ENCODE measurements at regions not wholly inside any gene's neighbourhood (a gene's known extent, or its start where the extent isn't known, plus 50 kb on each side); places are given as distances from the start of the nearest gene placed in this dataset.

DNA sequence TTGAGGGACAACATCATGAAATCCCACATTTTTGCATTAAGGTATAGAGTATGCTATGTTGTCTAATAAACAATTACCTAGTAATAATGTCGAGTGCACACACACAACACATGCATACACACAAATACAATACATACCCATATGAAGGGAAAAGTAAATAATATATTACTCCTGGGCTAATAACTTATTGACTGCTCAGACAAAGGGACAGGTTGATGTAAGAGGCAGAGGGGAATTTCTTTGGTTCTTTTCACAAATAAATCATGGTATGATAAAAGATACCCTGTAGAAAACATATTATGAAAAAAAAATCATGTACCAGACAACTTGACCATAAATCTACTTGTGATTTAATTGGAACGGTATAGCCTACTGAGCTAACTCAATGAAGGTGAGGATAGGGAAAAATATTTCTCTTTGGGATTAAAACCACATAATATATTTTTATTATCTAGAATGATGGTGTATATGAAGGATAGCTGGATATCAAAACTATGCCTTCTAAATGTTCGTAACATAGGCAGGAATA lies 398.7 kb upstream of the LRRTM4 start:
- no peak overlapping the region for H3K4me3 ChIP-seq
- H3K9me3 ChIP-seq: no peaks in the 10 kb centered on the region
- no peaks in the 10 kb centered on the region for H3K4me1 ChIP-seq (ENCODE audit: control insufficient read depth in 1 of 2, low read depth in 2 of 2)
- no peaks in the 10 kb centered on the region for H3K36me3 ChIP-seq
- no peaks in the 10 kb centered on the region for H3K27me3 ChIP-seq (replicated peaks; ENCODE audit: insufficient read depth)
- no peak for ATAC-seq (ENCODE audit: insufficient number of reproducible peaks, low FRiP score, low read depth)
- DNase-seq (ENCODE audit: low spot score): no peak
- no peak overlapping the region for H3K27ac ChIP-seq
- TF ChIP-seq, protein P1, sequence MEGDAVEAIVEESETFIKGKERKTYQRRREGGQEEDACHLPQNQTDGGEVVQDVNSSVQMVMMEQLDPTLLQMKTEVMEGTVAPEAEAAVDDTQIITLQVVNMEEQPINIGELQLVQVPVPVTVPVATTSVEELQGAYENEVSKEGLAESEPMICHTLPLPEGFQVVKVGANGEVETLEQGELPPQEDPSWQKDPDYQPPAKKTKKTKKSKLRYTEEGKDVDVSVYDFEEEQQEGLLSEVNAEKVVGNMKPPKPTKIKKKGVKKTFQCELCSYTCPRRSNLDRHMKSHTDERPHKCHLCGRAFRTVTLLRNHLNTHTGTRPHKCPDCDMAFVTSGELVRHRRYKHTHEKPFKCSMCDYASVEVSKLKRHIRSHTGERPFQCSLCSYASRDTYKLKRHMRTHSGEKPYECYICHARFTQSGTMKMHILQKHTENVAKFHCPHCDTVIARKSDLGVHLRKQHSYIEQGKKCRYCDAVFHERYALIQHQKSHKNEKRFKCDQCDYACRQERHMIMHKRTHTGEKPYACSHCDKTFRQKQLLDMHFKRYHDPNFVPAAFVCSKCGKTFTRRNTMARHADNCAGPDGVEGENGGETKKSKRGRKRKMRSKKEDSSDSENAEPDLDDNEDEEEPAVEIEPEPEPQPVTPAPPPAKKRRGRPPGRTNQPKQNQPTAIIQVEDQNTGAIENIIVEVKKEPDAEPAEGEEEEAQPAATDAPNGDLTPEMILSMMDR (IDR thresholded peaks at IDR 0.05): no peak

DNA sequence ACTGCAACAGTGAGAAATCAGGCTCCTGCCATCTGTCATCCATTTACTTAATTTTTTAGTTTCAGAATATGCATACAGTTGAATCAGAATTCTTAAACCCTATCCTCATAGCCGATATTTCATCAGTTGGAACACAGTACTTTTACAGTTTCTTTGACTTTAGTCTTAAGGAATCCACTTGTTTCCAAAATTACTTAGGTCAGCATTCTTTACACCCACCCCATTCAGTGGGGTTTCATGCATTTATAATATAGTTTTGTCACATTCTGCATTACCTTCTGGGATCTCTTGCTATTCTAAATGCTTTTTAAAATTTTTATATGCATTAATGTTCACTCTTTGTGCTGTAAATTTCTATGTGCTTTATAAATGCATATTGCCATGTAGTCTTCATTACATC lies 400.4 kb upstream of the LRRTM4 start:
- Histone ChIP-seq H3K4me3 (no peak overlapping the region), H3K36me3 (no peaks in the 10 kb centered on the region), H3K27ac (no peak overlapping the region), H3K9me3 (no peaks in the 10 kb centered on the region), H3K27me3 (replicated peaks; ENCODE audit: insufficient read depth) (no peaks in the 10 kb centered on the region), H3K4me1 (ENCODE audit: control insufficient read depth in 1 of 2, low read depth in 2 of 2) (no peaks in the 10 kb centered on the region)
- DNase-seq (ENCODE audit: low spot score): no peak
- TF ChIP-seq, protein P1 (IDR thresholded peaks at IDR 0.05): no peak
- ATAC-seq (ENCODE audit: insufficient number of reproducible peaks, low FRiP score, low read depth): no peak

DNA sequence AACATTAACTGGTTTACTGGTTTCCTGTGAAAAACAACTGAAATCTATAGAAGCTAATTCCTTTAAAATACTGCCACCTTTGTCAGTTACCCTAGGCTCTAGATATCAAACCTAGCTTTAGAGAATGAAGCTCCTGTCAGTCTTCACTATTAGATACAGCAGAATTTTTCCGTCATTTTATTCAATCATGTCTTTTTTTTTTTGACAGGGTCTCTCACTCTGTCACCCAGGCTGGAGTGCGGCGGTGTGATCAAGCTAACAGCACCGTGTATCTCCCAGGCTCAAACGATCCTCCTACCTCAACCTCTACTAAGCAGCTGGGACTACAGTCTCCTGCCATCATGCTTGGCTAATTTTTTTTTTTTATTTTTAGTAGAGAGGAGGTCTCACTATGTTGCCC lies 415.2 kb upstream of the LRRTM4 start:
- Histone ChIP-seq H3K4me3 (no peak overlapping the region), H3K9me3 (no peaks in the 10 kb centered on the region), H3K27me3 (replicated peaks; ENCODE audit: insufficient read depth) (no peaks in the 10 kb centered on the region), H3K4me1 (ENCODE audit: control insufficient read depth in 1 of 2, low read depth in 2 of 2) (no peaks in the 10 kb centered on the region), H3K27ac (no peak overlapping the region), H3K36me3 (no peaks in the 10 kb centered on the region)
- TF ChIP-seq, protein P1 (IDR thresholded peaks at IDR 0.05): no peak
- no peak for ATAC-seq (ENCODE audit: insufficient number of reproducible peaks, low FRiP score, low read depth)
- DNase-seq (ENCODE audit: low spot score): no peak

DNA sequence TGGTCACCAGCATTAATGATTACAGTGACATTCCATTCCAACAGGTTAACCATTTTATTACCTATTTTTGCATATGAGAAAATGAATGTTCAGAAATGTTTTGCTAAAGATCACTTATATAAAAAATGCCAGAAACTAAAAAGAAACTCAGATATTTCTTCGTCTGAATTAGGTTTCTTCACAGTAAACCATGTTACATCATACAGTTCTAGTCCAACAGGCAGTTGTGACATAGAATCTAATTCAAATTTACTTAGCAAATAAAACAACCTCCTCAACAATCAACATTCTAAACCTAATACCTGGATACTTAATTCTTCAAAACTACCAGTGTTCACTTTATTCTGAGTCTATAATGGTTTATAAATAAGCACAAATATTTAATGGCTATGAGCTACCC lies 416.3 kb upstream of the LRRTM4 start:
- H3K9me3 ChIP-seq: no peaks in the 10 kb centered on the region
- no peaks in the 10 kb centered on the region for H3K36me3 ChIP-seq
- TF ChIP-seq, protein P1 (IDR thresholded peaks at IDR 0.05): no peak
- ATAC-seq (ENCODE audit: insufficient number of reproducible peaks, low FRiP score, low read depth) (no peak), DNase-seq (ENCODE audit: low spot score) (no peak)
- H3K4me3 ChIP-seq: no peak overlapping the region
- H3K27me3 ChIP-seq (replicated peaks; ENCODE audit: insufficient read depth): no peaks in the 10 kb centered on the region
- no peaks in the 10 kb centered on the region for H3K4me1 ChIP-seq (ENCODE audit: control insufficient read depth in 1 of 2, low read depth in 2 of 2)
- no peak overlapping the region for H3K27ac ChIP-seq

DNA sequence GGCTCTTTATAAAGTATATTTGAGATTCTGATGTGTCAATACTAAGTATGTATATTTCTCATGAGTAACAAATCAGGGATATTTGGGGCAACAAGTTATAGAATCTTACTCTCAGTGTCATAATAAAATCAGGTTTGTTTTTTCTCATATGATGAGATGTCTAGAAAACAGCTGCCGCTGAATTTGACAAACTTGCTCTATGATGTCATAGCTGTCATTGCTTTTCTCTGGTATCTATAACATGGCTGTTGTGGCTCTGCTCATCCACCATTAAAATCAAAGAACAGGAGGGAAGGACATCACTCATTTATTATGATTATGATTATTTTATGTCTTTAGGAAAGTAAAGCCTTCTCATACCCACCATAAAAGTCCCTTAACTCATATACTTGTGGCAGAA lies 417.2 kb upstream of the LRRTM4 start:
- Histone ChIP-seq H3K9me3 (no peaks in the 10 kb centered on the region), H3K36me3 (no peaks in the 10 kb centered on the region), H3K4me1 (ENCODE audit: control insufficient read depth in 1 of 2, low read depth in 2 of 2) (no peaks in the 10 kb centered on the region), H3K27ac (no peak overlapping the region), H3K27me3 (replicated peaks; ENCODE audit: insufficient read depth) (no peaks in the 10 kb centered on the region), H3K4me3 (no peak overlapping the region)
- DNase-seq (ENCODE audit: low spot score): no peak
- ATAC-seq (ENCODE audit: insufficient number of reproducible peaks, low FRiP score, low read depth): no peak
- TF ChIP-seq, protein P1 (IDR thresholded peaks at IDR 0.05): no peak
